ENCODE measurements at regions not wholly inside any gene's neighbourhood (a gene's known extent, or its start where the extent isn't known, plus 50 kb on each side); places are given as distances from the start of the nearest gene placed in this dataset.

- ATAC-seq = no peak
- no peak for TF ChIP-seq PPARA (CRISPR knock-in tag; IDR thresholded peaks at IDR 0.05; ENCODE audit: borderline replicate concordance)
- no peak for TF ChIP-seq ZNF565 (CRISPR knock-in tag; conservative IDR thresholded peaks at IDR 0.05; ENCODE audit: low read depth)
- TF ChIP-seq OSR1 (CRISPR knock-in tag; IDR thresholded peaks at IDR 0.05) = no peak
- no peak for TF ChIP-seq ZNF70 (CRISPR knock-in tag; IDR thresholded peaks at IDR 0.05)
- no peak for TF ChIP-seq ZC3H10 (CRISPR knock-in tag; IDR thresholded peaks at IDR 0.05)
- no peak for TF ChIP-seq GLIS3 (CRISPR knock-in tag; IDR thresholded peaks at IDR 0.05)
- no peak for TF ChIP-seq ESRRG (CRISPR knock-in tag; IDR thresholded peaks at IDR 0.05)
- no peak for TF ChIP-seq ISL1 (CRISPR knock-in tag; IDR thresholded peaks at IDR 0.05)
These were observed 55.5 kb upstream of the ACVR2A start for GRCh38 chr2:147789287-147789686.

DNA sequence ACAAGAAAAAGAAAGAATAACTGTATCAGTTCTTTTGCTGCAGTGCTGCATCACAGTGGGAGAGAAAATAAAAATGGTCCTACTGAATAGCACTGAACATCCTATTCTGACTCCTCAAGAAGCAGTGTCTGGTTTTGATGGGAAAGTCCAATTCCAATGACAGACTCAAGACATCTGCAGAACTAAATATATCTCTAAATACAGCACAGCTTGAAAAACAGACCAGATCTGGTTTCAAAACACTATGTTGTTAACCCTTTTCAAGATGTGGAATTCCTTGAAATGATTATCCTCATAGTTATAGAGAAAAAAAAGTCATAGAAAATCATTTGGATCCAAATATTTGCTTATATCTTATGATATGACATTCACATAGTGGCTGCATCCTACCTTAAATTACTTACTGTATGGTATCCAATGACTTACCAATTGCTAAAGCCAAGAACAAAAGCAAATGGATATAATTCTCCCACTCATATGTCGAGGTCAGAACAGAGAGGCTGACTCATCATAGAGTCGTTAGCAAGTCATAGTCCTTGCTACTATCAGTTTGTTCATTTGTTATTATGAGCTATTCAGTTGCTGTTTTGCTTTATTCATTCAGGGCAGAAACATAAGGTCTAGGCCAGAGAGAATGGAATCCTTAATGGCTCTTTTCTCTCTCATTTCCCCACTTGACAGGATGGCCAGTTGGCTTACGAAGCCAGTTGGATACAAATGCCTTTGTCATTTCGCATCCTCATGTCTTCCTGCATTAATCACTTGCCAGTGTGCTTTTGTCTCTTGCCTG lies 62.5 kb upstream of the ACVR2A start:
- TF ChIP-seq ZNF70 (CRISPR knock-in tag; IDR thresholded peaks at IDR 0.05) (no peak), ZFP3 (CRISPR knock-in tag; IDR thresholded peaks at IDR 0.05) (no peak), CREB5 (CRISPR knock-in tag; IDR thresholded peaks at IDR 0.05; ENCODE audit: low read depth) (no peak), TCF4 (CRISPR knock-in tag; IDR thresholded peaks at IDR 0.05; ENCODE audit: borderline replicate concordance) (no peak), SNAI2 (CRISPR knock-in tag; IDR thresholded peaks at IDR 0.05) (no peak), ZNF565 (CRISPR knock-in tag; conservative IDR thresholded peaks at IDR 0.05; ENCODE audit: low read depth) (no peak), ZNF8 (CRISPR knock-in tag; IDR thresholded peaks at IDR 0.05) (no peak), BACH2 (CRISPR knock-in tag; IDR thresholded peaks at IDR 0.05; ENCODE audit: borderline replicate concordance) (no peak), TOX (CRISPR knock-in tag; IDR thresholded peaks at IDR 0.05; ENCODE audit: borderline replicate concordance) (no peak), ZFP30 (CRISPR knock-in tag; IDR thresholded peaks at IDR 0.05) (no peak), CSDC2 (CRISPR knock-in tag; IDR thresholded peaks at IDR 0.05) (no peak), RARB (CRISPR knock-in tag; IDR thresholded peaks at IDR 0.05) (no peak)
- no peak for ATAC-seq

- ATAC-seq = no peak
- TF ChIP-seq OSR1 (CRISPR knock-in tag; IDR thresholded peaks at IDR 0.05) = no peak
- TF ChIP-seq TSHZ2 (CRISPR knock-in tag; IDR thresholded peaks at IDR 0.05) = no peak
- TF ChIP-seq ZNF565 (CRISPR knock-in tag; conservative IDR thresholded peaks at IDR 0.05; ENCODE audit: low read depth) = no peak
- no peak for TF ChIP-seq BACH2 (CRISPR knock-in tag; IDR thresholded peaks at IDR 0.05; ENCODE audit: borderline replicate concordance)
- no peak for TF ChIP-seq ESRRG (CRISPR knock-in tag; IDR thresholded peaks at IDR 0.05)
- no peak for TF ChIP-seq ZFP30 (CRISPR knock-in tag; IDR thresholded peaks at IDR 0.05)
- no peak for TF ChIP-seq ZC3H10 (CRISPR knock-in tag; IDR thresholded peaks at IDR 0.05)
- no peak for TF ChIP-seq CSRNP3 (CRISPR knock-in tag; IDR thresholded peaks at IDR 0.05)
- TF ChIP-seq GLIS3 (CRISPR knock-in tag; IDR thresholded peaks at IDR 0.05) = no peak
- TF ChIP-seq RARB (CRISPR knock-in tag; IDR thresholded peaks at IDR 0.05) = no peak
- no peak for TF ChIP-seq ZNF70 (CRISPR knock-in tag; IDR thresholded peaks at IDR 0.05)
- TF ChIP-seq ARNTL (CRISPR knock-in tag; IDR thresholded peaks at IDR 0.05; ENCODE audit: borderline replicate concordance, low read depth) = no peak
- no peak for TF ChIP-seq PATZ1 (CRISPR knock-in tag; IDR thresholded peaks at IDR 0.05; ENCODE audit: borderline replicate concordance)
- no peak for TF ChIP-seq CREB5 (CRISPR knock-in tag; IDR thresholded peaks at IDR 0.05; ENCODE audit: low read depth)
- TF ChIP-seq SNAI2 (CRISPR knock-in tag; IDR thresholded peaks at IDR 0.05) = no peak
- TF ChIP-seq, protein P1, sequence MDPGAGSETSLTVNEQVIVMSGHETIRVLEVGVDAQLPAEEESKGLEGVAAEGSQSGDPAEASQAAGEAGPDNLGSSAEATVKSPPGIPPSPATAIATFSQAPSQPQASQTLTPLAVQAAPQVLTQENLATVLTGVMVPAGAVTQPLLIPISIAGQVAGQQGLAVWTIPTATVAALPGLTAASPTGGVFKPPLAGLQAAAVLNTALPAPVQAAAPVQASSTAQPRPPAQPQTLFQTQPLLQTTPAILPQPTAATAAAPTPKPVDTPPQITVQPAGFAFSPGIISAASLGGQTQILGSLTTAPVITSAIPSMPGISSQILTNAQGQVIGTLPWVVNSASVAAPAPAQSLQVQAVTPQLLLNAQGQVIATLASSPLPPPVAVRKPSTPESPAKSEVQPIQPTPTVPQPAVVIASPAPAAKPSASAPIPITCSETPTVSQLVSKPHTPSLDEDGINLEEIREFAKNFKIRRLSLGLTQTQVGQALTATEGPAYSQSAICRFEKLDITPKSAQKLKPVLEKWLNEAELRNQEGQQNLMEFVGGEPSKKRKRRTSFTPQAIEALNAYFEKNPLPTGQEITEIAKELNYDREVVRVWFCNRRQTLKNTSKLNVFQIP (CRISPR knock-in tag; IDR thresholded peaks at IDR 0.05; ENCODE audit: borderline replicate concordance, low read depth) = no peak
These were observed 65.4 kb upstream of the ACVR2A start for GRCh38 chr2:147779440-147779839.
